ENCODE measurements at regions not wholly inside any gene's neighbourhood (a gene's known extent, or its start where the extent isn't known, plus 50 kb on each side); places are given as distances from the start of the nearest gene placed in this dataset.

GRCh38 chr1:67556297-67556900 lies 126.2 kb upstream of the SERBP1 start:
- TF ChIP-seq CTCF (IDR thresholded peaks at IDR 0.05) (no peak), POLR2AphosphoS5 (IDR thresholded peaks at IDR 0.05; ENCODE audit: low read depth, low read length) (no peak), TCF7L2 (IDR thresholded peaks at IDR 0.05; ENCODE audit: low read depth, low read length) (no peak), REST (IDR thresholded peaks at IDR 0.05; ENCODE audit: insufficient read depth in 1 of 2, low read depth in 2 of 2, low read length in 1 of 2) (no peak), SIN3A (IDR thresholded peaks at IDR 0.05; ENCODE audit: borderline replicate concordance, insufficient read depth, low read depth, low read length) (no peak)
- Histone ChIP-seq H3K27me3 (ENCODE audit: control insufficient read depth, insufficient read depth, low read length) (no peaks in the 10 kb centered on the region), H3K4me1 (ENCODE audit: control insufficient read depth, insufficient read depth, low read length) (peaks cover 33% of the 10 kb centered on the region), H3K9me3 (ENCODE audit: control insufficient read depth, insufficient read depth, low read depth, low read length) (no peaks in the 10 kb centered on the region), H3K27ac (ENCODE audit: low read length) (peak overlapping the region; percentile 31; the same call in 1 of the 2 replicates), H3K36me3 (ENCODE audit: control insufficient read depth, insufficient read depth, low read length) (no peaks in the 10 kb centered on the region), H3K4me3 (ENCODE audit: low read depth in 2 of 2, low read length in 2 of 2) (no peak overlapping the region)
- ChIA-PET POLR2A (interaction anchor here (0.7 kb wide), 1 partner anchor 661 kb away, joined by 3 read pairs; no protein-coding TSS in a partner anchor), CTCF (interaction anchor here (1.0 kb wide), 1 partner anchor 203 kb away, joined by 3 read pairs; no protein-coding TSS in a partner anchor)
- intact Hi-C loops (cut with micrococcal nuclease; ENCODE audit: unreplicated experiment): no loop called here
- DNase-seq (ENCODE audit: low read depth, low spot score) (no peak), ATAC-seq (no peak)
- BruUV-seq (replicated peaks): no TSS peak
- in situ Hi-C loops (cut with HindIII; ENCODE audit: low pct_unique_long_range_greater_than_20kb, low sequenced_read_pairs): no loop called here

- TF ChIP-seq TCF7L2 (IDR thresholded peaks at IDR 0.05; ENCODE audit: low read depth, low read length) (no peak), POLR2AphosphoS5 (IDR thresholded peaks at IDR 0.05; ENCODE audit: low read depth, low read length) (no peak), CTCF (IDR thresholded peaks at IDR 0.05) (no peak), SIN3A (IDR thresholded peaks at IDR 0.05; ENCODE audit: borderline replicate concordance, insufficient read depth, low read depth, low read length) (no peak), REST (IDR thresholded peaks at IDR 0.05; ENCODE audit: insufficient read depth in 1 of 2, low read depth in 2 of 2, low read length in 1 of 2) (no peak)
Observed at GRCh38 chr1:67557696-67558448, 127.1 kb upstream of the GADD45A start.

More at GRCh38 chr1:67557696-67558448, 127.1 kb upstream of the GADD45A start:
- CTCF ChIA-PET: no interaction called here
- no peaks in the 10 kb centered on the region for H3K27me3 ChIP-seq (ENCODE audit: control insufficient read depth, insufficient read depth, low read length)
- BruUV-seq (replicated peaks): no TSS peak
- in situ Hi-C loops (cut with HindIII; ENCODE audit: low pct_unique_long_range_greater_than_20kb, low sequenced_read_pairs) (no loop called here), intact Hi-C loops (cut with micrococcal nuclease; ENCODE audit: unreplicated experiment) (no loop called here)
- POLR2A ChIA-PET: interaction anchor here (0.6 kb wide), 1 partner anchor 127 kb away, joined by 3 read pairs; the partner anchor contains the start of gene GADD45A
- peaks cover 44% of the 10 kb centered on the region for H3K4me1 ChIP-seq (ENCODE audit: control insufficient read depth, insufficient read depth, low read length)
- H3K36me3 ChIP-seq (ENCODE audit: control insufficient read depth, insufficient read depth, low read length): no peaks in the 10 kb centered on the region
- no peak overlapping the region for H3K4me3 ChIP-seq (ENCODE audit: low read depth in 2 of 2, low read length in 2 of 2)
- DNase-seq (ENCODE audit: low read depth, low spot score): no peak
- H3K27ac ChIP-seq (ENCODE audit: low read length): peak overlapping the region; percentile 78; the same call in 1 of the 2 replicates
- no peaks in the 10 kb centered on the region for H3K9me3 ChIP-seq (ENCODE audit: control insufficient read depth, insufficient read depth, low read depth, low read length)
- ATAC-seq: no peak
